GM18498 (cell line): ENCODE measurements at regions not wholly inside any gene's neighbourhood (a gene's known extent, or its start where the extent isn't known, plus 50 kb on each side); places are given as distances from the start of the nearest gene placed in this dataset.
"Not testable (repeated sequence)": the region's sequence is repeated elsewhere in the genome, so short reads cannot be mapped to it uniquely, and the experiment has no call there.

Experiments
- ATAC-seq: cut with Tn5 transposase; IDR thresholded peaks from one replicate; pipeline ENCODE4 v1.9.1; 2021; ENCODE audit warnings: mild to moderate bottlenecking, moderate library complexity; ENCODE audit not compliant: unreplicated experiment

DNA sequence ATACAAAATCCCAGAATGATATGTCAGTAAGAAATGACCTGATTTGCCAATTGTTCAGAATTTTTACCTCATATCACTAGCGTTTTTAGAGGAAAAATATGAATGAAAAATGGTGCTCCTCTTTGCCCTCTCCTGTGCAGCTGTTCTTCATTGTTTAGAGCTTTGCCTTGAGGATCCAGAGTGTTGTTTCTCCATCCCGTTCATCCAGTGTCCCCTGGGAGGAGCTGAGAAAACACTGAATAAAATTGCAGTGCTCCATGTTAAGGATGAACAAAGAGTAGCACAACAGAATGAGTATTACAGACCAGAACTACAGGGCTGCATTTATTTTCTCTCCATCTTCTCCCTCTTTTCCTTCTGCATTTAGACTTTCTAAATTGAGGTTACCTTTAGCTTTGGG is 133.1 kb downstream of the ADCYAP1 start:
- ATAC-seq: no peak

- ATAC-seq: no peak
Observed at GRCh38 chr18:1039421-1039820, 134.8 kb downstream of the ADCYAP1 start.

DNA sequence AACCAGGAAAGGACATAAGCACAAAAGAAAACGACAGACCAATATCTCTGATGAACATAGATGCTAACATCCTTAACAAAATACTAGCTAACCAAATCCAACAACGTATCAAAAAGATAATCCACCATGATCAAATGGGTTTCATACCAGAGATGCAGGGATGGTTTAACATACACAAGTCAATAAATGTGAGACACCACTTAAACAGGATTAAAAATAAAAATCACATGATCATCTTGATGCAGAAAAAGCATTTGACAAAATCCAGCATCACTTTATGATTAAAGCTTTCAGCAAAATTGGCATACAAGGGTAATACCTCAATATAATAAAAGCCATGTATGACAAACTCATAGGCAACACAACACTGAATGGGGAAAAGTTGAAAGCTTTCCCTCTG is 138.4 kb downstream of the ADCYAP1 start:
- not testable (repeated sequence) for ATAC-seq

- no peak for ATAC-seq
Observed at GRCh38 chr18:1045658-1046057, 141.0 kb downstream of the ADCYAP1 start.

- ATAC-seq: no peak
Observed at GRCh38 chr18:1047406-1047805, 142.7 kb downstream of the ADCYAP1 start.

GRCh38 chr18:1048032-1048431 is 143.4 kb downstream of the ADCYAP1 start:
- ATAC-seq: no peak

- ATAC-seq: no peak
Observed at GRCh38 chr18:1049173-1049572, 144.5 kb downstream of the ADCYAP1 start.

GRCh38 chr18:1050012-1050657 is 145.5 kb downstream of the ADCYAP1 start:
- no peak for ATAC-seq

GRCh38 chr18:1052301-1052700 is 147.6 kb downstream of the ADCYAP1 start:
- no peak for ATAC-seq

- no peak for ATAC-seq
Observed at GRCh38 chr18:1053331-1054315, 149.0 kb downstream of the ADCYAP1 start.

DNA sequence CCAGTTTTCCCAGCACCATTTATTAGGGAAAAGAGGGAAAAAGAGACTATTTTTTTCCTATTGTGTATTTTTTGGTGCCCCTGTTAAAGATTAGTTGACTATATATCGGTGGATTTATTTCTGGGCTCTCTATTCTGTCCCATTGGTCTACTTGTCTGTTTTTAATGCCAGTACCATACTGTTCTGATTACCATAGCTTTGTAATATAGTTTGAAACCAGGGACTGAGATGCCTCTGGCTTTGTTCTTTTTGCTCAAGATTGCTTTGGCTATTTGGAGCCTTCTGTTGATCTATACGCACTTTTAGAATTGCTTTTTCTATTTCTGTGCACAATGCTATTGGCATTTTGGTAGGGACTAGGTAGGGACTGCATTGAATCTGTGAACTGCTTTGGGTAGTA is 151.7 kb downstream of the ADCYAP1 start:
- no peak for ATAC-seq

- no peak for ATAC-seq
Observed at GRCh38 chr18:1057367-1057766, 152.7 kb downstream of the ADCYAP1 start.

DNA sequence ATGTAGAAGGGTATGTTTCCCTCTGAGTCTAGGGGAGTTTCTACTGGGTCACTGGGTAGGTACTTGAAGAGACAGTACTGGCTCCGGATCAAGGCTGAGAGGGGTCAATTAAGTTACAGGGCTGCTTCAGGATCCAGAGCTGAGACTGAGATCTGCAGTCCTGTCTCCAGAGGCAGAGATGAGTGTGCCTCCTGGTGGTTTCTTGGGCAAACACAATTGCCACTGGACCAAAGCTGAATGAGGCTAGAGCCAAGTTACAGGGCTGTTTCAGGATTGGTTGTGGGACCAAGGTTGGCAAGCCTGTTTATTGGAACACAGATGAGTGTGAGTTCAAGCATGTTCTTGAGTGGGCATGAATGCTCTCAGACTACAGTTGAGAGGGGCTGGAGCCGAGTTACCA is 157.9 kb downstream of the ADCYAP1 start:
- ATAC-seq: no peak

- ATAC-seq: no peak
Observed at GRCh38 chr18:1075322-1075721, 170.7 kb downstream of the ADCYAP1 start.

DNA sequence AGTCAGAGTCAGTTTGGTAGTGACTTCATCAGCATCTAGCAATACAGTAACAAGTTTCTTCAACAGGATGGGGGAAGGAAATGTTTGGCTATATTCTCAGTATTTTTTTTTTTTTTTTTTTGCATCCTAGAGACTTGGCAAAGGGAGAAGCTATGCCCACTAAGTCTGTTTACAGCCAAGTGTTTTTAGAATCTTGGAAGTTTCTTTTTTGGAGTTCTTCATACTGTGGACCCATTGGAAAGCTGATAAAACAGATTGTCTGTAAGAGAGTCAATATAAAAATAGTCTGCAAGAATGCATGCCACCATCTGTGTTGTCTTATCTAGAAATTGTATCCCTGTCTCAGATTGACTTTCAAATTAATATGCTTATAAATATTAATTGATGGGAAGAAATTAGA is 171.2 kb downstream of the ADCYAP1 start:
- no peak for ATAC-seq

DNA sequence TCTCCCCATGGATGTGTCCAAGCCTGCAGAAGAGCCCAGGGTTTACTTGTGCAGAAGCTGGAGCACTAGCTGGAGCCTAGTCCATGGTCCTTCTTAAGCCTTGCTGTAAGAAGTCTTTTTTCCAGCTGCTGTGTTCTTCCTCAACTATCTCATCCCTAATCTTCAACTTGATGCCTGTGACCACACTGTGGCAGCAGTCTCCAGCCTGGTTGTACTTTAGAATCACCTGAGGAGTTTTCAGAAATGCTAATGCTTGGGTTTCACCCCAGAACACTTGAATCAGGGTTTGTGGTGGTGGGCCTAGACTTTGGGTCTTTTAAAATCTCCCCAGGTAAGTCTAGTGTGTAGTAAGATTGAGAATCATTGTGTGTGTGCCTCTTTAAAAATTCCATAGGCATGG is 173.6 kb downstream of the ADCYAP1 start:
- no peak for ATAC-seq

GRCh38 chr18:1083675-1084074 is 179.0 kb downstream of the ADCYAP1 start:
- not testable (repeated sequence) for ATAC-seq

- no peak for ATAC-seq
Observed at GRCh38 chr18:1090758-1091157, 186.1 kb downstream of the ADCYAP1 start.

- no peak for ATAC-seq
Observed at GRCh38 chr18:1092228-1092627, 187.6 kb downstream of the ADCYAP1 start.

- no peak for ATAC-seq
Observed at GRCh38 chr18:1094409-1094808, 189.7 kb downstream of the ADCYAP1 start.

- ATAC-seq: not testable (repeated sequence)
Observed at GRCh38 chr18:1097991-1098735, 193.5 kb downstream of the ADCYAP1 start.
